ENCODE measurements at regions not wholly inside any gene's neighbourhood (a gene's known extent, or its start where the extent isn't known, plus 50 kb on each side); places are given as distances from the start of the nearest gene placed in this dataset.
"Not testable (repeated sequence)": the region's sequence is repeated elsewhere in the genome, so short reads cannot be mapped to it uniquely, and the experiment has no call there.

DNA sequence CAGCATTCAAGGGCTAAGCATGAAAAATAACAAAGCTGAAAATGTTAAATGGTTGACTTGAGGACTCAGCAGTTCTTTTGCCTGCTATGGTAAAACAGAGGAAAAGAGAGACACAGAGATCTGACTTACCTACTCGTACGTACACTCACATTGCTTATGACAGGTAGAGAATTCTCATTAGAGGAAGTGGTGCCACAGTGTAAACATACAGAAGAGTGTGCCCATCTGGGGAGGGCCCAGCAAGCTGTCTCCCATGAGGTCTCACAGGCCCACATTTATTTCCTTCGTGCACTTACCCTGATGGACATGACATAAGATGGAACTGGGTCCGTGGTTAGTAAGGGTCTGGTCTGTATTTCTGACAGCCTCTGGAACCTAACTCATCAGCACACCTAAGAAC is 729.1 kb downstream of the BCL11A start:
- no peaks in the 10 kb centered on the region for H3K79me2 ChIP-seq (ENCODE audit: low read length)

DNA sequence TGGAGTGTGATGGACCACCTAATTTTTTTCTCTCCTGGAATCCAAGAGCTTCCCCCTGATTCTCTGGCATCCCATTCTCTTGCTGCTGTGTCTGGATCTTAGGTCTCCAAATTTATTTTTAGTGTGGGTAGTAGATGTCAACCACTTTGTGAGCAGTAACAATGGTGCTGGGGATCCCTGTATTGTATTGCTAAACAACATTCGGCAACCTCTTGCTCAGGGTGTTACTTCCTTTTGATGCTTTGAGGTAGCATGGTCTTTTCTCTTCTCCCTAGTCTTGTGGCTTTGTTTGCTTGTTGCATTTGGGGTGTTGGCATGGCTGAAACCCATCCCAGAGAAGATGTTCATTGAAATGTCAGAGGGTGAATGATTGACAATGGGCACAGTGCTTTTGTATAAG is 737.4 kb downstream of the BCL11A start:
- no peaks in the 10 kb centered on the region for H3K9me2 ChIP-seq (replicated peaks; ENCODE audit: insufficient read depth, low read length)
- no peak overlapping the region for H2AFZ ChIP-seq (ENCODE audit: low read length)
- no peaks in the 10 kb centered on the region for H3K79me2 ChIP-seq (ENCODE audit: low read length)
- no peaks in the 10 kb centered on the region for H3K9me3 ChIP-seq (replicated peaks; ENCODE audit: insufficient read depth, low read length)
- no peak overlapping the region for H3K4me3 ChIP-seq (ENCODE audit: low read length)
- no peaks in the 10 kb centered on the region for H3K27me3 ChIP-seq (replicated peaks; ENCODE audit: insufficient read depth, low read length)
- TF ChIP-seq, protein P1, sequence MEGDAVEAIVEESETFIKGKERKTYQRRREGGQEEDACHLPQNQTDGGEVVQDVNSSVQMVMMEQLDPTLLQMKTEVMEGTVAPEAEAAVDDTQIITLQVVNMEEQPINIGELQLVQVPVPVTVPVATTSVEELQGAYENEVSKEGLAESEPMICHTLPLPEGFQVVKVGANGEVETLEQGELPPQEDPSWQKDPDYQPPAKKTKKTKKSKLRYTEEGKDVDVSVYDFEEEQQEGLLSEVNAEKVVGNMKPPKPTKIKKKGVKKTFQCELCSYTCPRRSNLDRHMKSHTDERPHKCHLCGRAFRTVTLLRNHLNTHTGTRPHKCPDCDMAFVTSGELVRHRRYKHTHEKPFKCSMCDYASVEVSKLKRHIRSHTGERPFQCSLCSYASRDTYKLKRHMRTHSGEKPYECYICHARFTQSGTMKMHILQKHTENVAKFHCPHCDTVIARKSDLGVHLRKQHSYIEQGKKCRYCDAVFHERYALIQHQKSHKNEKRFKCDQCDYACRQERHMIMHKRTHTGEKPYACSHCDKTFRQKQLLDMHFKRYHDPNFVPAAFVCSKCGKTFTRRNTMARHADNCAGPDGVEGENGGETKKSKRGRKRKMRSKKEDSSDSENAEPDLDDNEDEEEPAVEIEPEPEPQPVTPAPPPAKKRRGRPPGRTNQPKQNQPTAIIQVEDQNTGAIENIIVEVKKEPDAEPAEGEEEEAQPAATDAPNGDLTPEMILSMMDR (IDR thresholded peaks at IDR 0.05; ENCODE audit: low read length), result no peak
- TF ChIP-seq EZH2phosphoT487 (IDR thresholded peaks at IDR 0.05; ENCODE audit: low read length), result no peak
- no peak for TF ChIP-seq EZH2 (optimal IDR thresholded peaks at IDR 0.05; ENCODE audit: low read depth, low read length)
- H4K20me1 ChIP-seq (ENCODE audit: insufficient read depth, low read length), result no peaks in the 10 kb centered on the region
- H3F3A ChIP-seq (ENCODE audit: insufficient read depth, low read length), result no peaks in the 10 kb centered on the region
- H3K36me3 ChIP-seq (replicated peaks; ENCODE audit: insufficient read depth, low read length), result no peaks in the 10 kb centered on the region
- no peaks in the 10 kb centered on the region for H3K4me1 ChIP-seq (ENCODE audit: low read length)
- no peak overlapping the region for H3K9ac ChIP-seq (ENCODE audit: low read length)
- no peak overlapping the region for H3K4me2 ChIP-seq (ENCODE audit: low read depth, low read length)
- DNase-seq, result no peak
- H3K27ac ChIP-seq (ENCODE audit: low read length), result no peak overlapping the region

More for the DNA sequence above, 729.1 kb downstream of the BCL11A start:
- H3F3A ChIP-seq (ENCODE audit: insufficient read depth, low read length), result no peaks in the 10 kb centered on the region
- no peak for DNase-seq
- H2AFZ ChIP-seq (ENCODE audit: low read length), result no peak overlapping the region
- no peak overlapping the region for H3K9ac ChIP-seq (ENCODE audit: low read length)
- no peaks in the 10 kb centered on the region for H3K36me3 ChIP-seq (replicated peaks; ENCODE audit: insufficient read depth, low read length)
- no peaks in the 10 kb centered on the region for H3K4me1 ChIP-seq (ENCODE audit: low read length)
- H3K27me3 ChIP-seq (replicated peaks; ENCODE audit: insufficient read depth, low read length), result no peaks in the 10 kb centered on the region
- no peak for TF ChIP-seq EZH2phosphoT487 (IDR thresholded peaks at IDR 0.05; ENCODE audit: low read length)
- TF ChIP-seq, protein P1 (IDR thresholded peaks at IDR 0.05; ENCODE audit: low read length), result no peak
- TF ChIP-seq EZH2 (optimal IDR thresholded peaks at IDR 0.05; ENCODE audit: low read depth, low read length), result no peak
- no peaks in the 10 kb centered on the region for H4K20me1 ChIP-seq (ENCODE audit: insufficient read depth, low read length)
- no peaks in the 10 kb centered on the region for H3K9me2 ChIP-seq (replicated peaks; ENCODE audit: insufficient read depth, low read length)
- H3K4me2 ChIP-seq (ENCODE audit: low read depth, low read length), result no peak overlapping the region
- H3K4me3 ChIP-seq (ENCODE audit: low read length), result no peak overlapping the region
- no peak overlapping the region for H3K27ac ChIP-seq (ENCODE audit: low read length)
- no peaks in the 10 kb centered on the region for H3K9me3 ChIP-seq (replicated peaks; ENCODE audit: insufficient read depth, low read length)

DNA sequence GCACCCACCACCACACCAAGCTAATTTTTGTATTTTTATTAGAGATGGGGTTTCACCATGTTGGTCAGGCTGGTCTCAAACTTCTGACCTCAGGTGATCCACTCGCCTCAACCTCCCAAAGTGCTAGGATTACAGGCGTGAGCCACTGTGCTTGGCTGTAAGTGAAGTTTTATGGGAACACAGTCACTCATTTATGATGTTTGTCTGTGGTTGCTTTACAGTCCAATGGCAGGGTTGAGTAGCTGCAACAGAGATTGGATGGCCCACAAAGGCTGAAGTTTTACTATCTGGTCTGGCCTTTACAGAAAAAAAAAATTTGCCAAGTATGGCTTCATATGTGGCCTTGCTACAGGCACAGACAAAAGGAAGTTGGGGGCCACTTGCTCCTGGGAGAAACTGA is 743.2 kb downstream of the BCL11A start:
- not testable (repeated sequence) for H3K4me2 ChIP-seq (ENCODE audit: low read depth, low read length); H3K36me3 ChIP-seq (replicated peaks; ENCODE audit: insufficient read depth, low read length); H3K4me1 ChIP-seq (ENCODE audit: low read length); H3K27ac ChIP-seq (ENCODE audit: low read length); H2AFZ ChIP-seq (ENCODE audit: low read length); H3K9me3 ChIP-seq (replicated peaks; ENCODE audit: insufficient read depth, low read length); H3K79me2 ChIP-seq (ENCODE audit: low read length); H3K9me2 ChIP-seq (replicated peaks; ENCODE audit: insufficient read depth, low read length); H3K4me3 ChIP-seq (ENCODE audit: low read length); H3K27me3 ChIP-seq (replicated peaks; ENCODE audit: insufficient read depth, low read length); H3K9ac ChIP-seq (ENCODE audit: low read length); H4K20me1 ChIP-seq (ENCODE audit: insufficient read depth, low read length); DNase-seq; H3F3A ChIP-seq (ENCODE audit: insufficient read depth, low read length)

DNA sequence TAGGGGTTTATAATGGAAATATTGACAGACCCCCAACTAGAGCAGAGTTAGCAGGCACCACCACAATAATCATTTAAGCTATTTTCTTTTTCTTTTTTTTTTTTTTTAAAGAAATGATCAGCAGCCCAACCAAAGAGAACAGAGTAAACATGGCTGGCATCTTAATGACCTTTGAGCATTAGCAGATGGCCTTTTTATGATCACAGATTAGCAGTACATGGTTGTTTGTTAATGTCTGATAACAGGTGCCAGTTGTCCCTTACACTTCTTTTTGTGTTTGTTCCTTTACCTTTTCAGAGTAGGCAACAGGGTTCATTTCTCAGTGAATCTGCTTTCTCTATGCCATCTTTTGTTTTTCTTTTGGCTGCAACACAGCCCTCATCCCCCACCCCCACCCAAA is 747.0 kb downstream of the BCL11A start:
- Histone ChIP-seq H2AFZ (ENCODE audit: low read length) (no peak overlapping the region), H3K36me3 (replicated peaks; ENCODE audit: insufficient read depth, low read length) (no peaks in the 10 kb centered on the region), H3F3A (ENCODE audit: insufficient read depth, low read length) (no peaks in the 10 kb centered on the region), H3K27ac (ENCODE audit: low read length) (no peak overlapping the region), H3K27me3 (replicated peaks; ENCODE audit: insufficient read depth, low read length) (no peaks in the 10 kb centered on the region), H3K4me1 (ENCODE audit: low read length) (no peaks in the 10 kb centered on the region), H3K9me2 (replicated peaks; ENCODE audit: insufficient read depth, low read length) (no peaks in the 10 kb centered on the region), H3K79me2 (ENCODE audit: low read length) (no peaks in the 10 kb centered on the region), H3K9ac (ENCODE audit: low read length) (no peak overlapping the region), H4K20me1 (ENCODE audit: insufficient read depth, low read length) (no peaks in the 10 kb centered on the region), H3K4me3 (ENCODE audit: low read length) (no peak overlapping the region), H3K9me3 (replicated peaks; ENCODE audit: insufficient read depth, low read length) (no peaks in the 10 kb centered on the region), H3K4me2 (ENCODE audit: low read depth, low read length) (no peak overlapping the region)
- no peak for DNase-seq
- TF ChIP-seq EZH2 (optimal IDR thresholded peaks at IDR 0.05; ENCODE audit: low read depth, low read length), result no peak
- TF ChIP-seq, protein P1 (IDR thresholded peaks at IDR 0.05; ENCODE audit: low read length), result no peak
- no peak for TF ChIP-seq EZH2phosphoT487 (IDR thresholded peaks at IDR 0.05; ENCODE audit: low read length)

All from MM.1S (cell line).